IMR-90 (cell line): ENCODE measurements at regions not wholly inside any gene's neighbourhood (a gene's known extent, or its start where the extent isn't known, plus 50 kb on each side); places are given as distances from the start of the nearest gene placed in this dataset.

ENCODE experiments used
- ATAC-seq: fragments of 200-7000 bp; cut with Tn5 transposase; 2 replicates; pipeline ENCODE4 v1.9.1; 2020; ENCODE audit warnings: low read depth, mild to moderate bottlenecking, moderate library complexity
- BruUV-seq: library from RNA; stranded (reverse); fragments of 400-500 nt; replicated peaks from 2 replicates; lab custom pipeline; 2021; lab: Mats Ljungman, UMichigan
- CTCF ChIA-PET: fragments of 300-600 bp; formaldehyde crosslinking; extraction: SDS; loops from one replicate; lab custom pipeline; 2021; ENCODE audit warnings: antibody characterized with exemption; lab: Yijun Ruan, JAX
- POLR2A ChIA-PET: fragments of 300-600 bp; sonication (Branson Sonifier 250); formaldehyde crosslinking; loops from one replicate; lab custom pipeline; 2022; ENCODE audit warnings: antibody characterized with exemption; ENCODE audit not compliant: unreplicated experiment; lab: Charles Lee
- DNase-seq: peaks from one replicate; pipeline ENCODE4 v3.0.0; 2013
- H2AFZ ChIP-seq: replicated peaks from 2 replicates; pipeline ENCODE3; 2013; ENCODE audit warnings: low read length, mild to moderate bottlenecking; ENCODE audit not compliant: poor library complexity
- H2AK5ac ChIP-seq: 2 replicates; pipeline ENCODE4 v1.6.1; 2013; ENCODE audit warnings: low read depth, low read length, inconsistent platforms
- H2AK9ac ChIP-seq: replicated peaks from 2 replicates; pipeline ENCODE3; 2013; ENCODE audit warnings: mild to moderate bottlenecking, low read depth, low read length, moderate library complexity; ENCODE audit not compliant: poor library complexity
- H2BK120ac ChIP-seq: 2 replicates; pipeline ENCODE4 v1.6.1; 2013; ENCODE audit warnings: low read depth, low read length, inconsistent platforms
- H2BK15ac ChIP-seq: 3 replicates; pipeline ENCODE4 v1.6.1; 2013; ENCODE audit warnings: low read depth, low read length, inconsistent platforms
- H2BK20ac ChIP-seq: 2 replicates; pipeline ENCODE4 v1.6.1; 2013; ENCODE audit warnings: low read depth, mild to moderate bottlenecking, inconsistent platforms, low read length, moderate library complexity
- H2BK5ac ChIP-seq: 2 replicates; pipeline ENCODE4 v1.6.1; 2013; ENCODE audit warnings: mild to moderate bottlenecking, low read depth, low read length, inconsistent platforms; ENCODE audit not compliant: poor library complexity, severe bottlenecking
- H3K14ac ChIP-seq: replicated peaks from 2 replicates; pipeline ENCODE4 v1.6.1; 2013; ENCODE audit warnings: low read depth, low read length, inconsistent platforms
- H3K18ac ChIP-seq: 2 replicates; pipeline ENCODE4 v1.6.1; 2013; ENCODE audit warnings: low read depth, low read length, control low read depth
- H3K23ac ChIP-seq: 2 replicates; pipeline ENCODE4 v1.6.1; 2013; ENCODE audit warnings: low read depth, low read length, inconsistent platforms
- H3K27ac ChIP-seq: 2 replicates; pipeline ENCODE4 v1.5.1; 2013; ENCODE audit warnings: mild to moderate bottlenecking, control low read depth, low read length; ENCODE audit not compliant: insufficient read depth
- H3K27me3 ChIP-seq: 2 replicates; pipeline ENCODE4 v1.6.1; 2013; ENCODE audit warnings: low read length; ENCODE audit not compliant: control insufficient read depth, insufficient read depth
- H3K36me3 ChIP-seq: 2 replicates; pipeline ENCODE4 v1.6.1; 2013; ENCODE audit warnings: low read length, mixed read lengths; ENCODE audit not compliant: control insufficient read depth, insufficient read depth
- H3K4ac ChIP-seq: 2 replicates; pipeline ENCODE4 v1.6.1; 2013; ENCODE audit warnings: low read depth, low read length, inconsistent platforms
- H3K4me1 ChIP-seq: 2 replicates; pipeline ENCODE4 v1.6.1; 2013; ENCODE audit warnings: low read length, mixed read lengths; ENCODE audit not compliant: control insufficient read depth, insufficient read depth
- H3K4me2 ChIP-seq: 2 replicates; pipeline ENCODE4 v1.6.1; 2013; ENCODE audit warnings: low read depth, mild to moderate bottlenecking, control low read depth, low read length, moderate library complexity
- H3K4me3 ChIP-seq: 2 replicates; pipeline ENCODE4 v1.5.1; 2013; ENCODE audit warnings: low read depth, mild to moderate bottlenecking, control low read depth, low read length, moderate library complexity; ENCODE audit not compliant: insufficient read depth
- H3K56ac ChIP-seq: 2 replicates; pipeline ENCODE4 v1.6.1; 2013; ENCODE audit warnings: low read length, inconsistent platforms; ENCODE audit not compliant: insufficient read depth; ENCODE audit errors: extremely low read depth
- H3K79me1 ChIP-seq, 2 experiments: 2 replicates each; pipeline ENCODE4 v1.6.1; 2013; ENCODE audit warnings: low read length in 2 of 2, inconsistent platforms in 1 of 2, low read depth in 1 of 2
- H3K9ac ChIP-seq: 2 replicates; pipeline ENCODE4 v1.6.1; 2013; ENCODE audit warnings: low read depth, low read length, control low read depth
- H3K9me1 ChIP-seq: 2 replicates; pipeline ENCODE4 v1.6.1; 2013; ENCODE audit warnings: low read length, inconsistent platforms; ENCODE audit not compliant: insufficient read depth
- H3K9me3 ChIP-seq: 2 replicates; pipeline ENCODE4 v1.6.1; 2013; ENCODE audit warnings: low read length; ENCODE audit not compliant: control insufficient read depth, insufficient read depth
- H4K20me1 ChIP-seq: 2 replicates; pipeline ENCODE4 v1.6.1; 2013; ENCODE audit warnings: low read length, inconsistent platforms; ENCODE audit not compliant: insufficient read depth
- H4K5ac ChIP-seq: 2 replicates; pipeline ENCODE4 v1.6.1; 2013; ENCODE audit warnings: mild to moderate bottlenecking, low read depth, low read length, control low read depth
- H4K8ac ChIP-seq, 2 experiments: 2 replicates each; pipeline ENCODE4 v1.6.1; 2013; ENCODE audit warnings: low read depth in 2 of 2, low read length in 2 of 2, control low read depth in 1 of 2, inconsistent platforms in 1 of 2
- H4K91ac ChIP-seq: 2 replicates; pipeline ENCODE4 v1.6.1; 2013; ENCODE audit warnings: low read depth, low read length, inconsistent platforms; ENCODE audit not compliant: insufficient read depth
- CEBPB ChIP-seq: IDR thresholded peaks from 2 replicates; pipeline ENCODE4 v1.6.1; 2012; ENCODE audit warnings: low read depth, low read length, improper control_type of control experiment
- FOS ChIP-seq: fragments of 150-350 bp; IDR thresholded peaks from 2 replicates; pipeline ENCODE4 v1.6.1; 2016; ENCODE audit warnings: low read depth, low read length
- MXI1 ChIP-seq: IDR thresholded peaks from 2 replicates; pipeline ENCODE4 v1.6.1; 2012; ENCODE audit warnings: low read depth, mild to moderate bottlenecking, low read length, moderate library complexity, borderline replicate concordance
- NFE2L2 ChIP-seq: fragments of 150-350 bp; IDR thresholded peaks from 2 replicates; pipeline ENCODE4 v1.6.1; 2016; ENCODE audit warnings: low read depth, mild to moderate bottlenecking, low read length
- RAD21 ChIP-seq: IDR thresholded peaks from 2 replicates; pipeline ENCODE4 v1.6.1; 2012; ENCODE audit warnings: low read length, improper control_type of control experiment
- SMC3 ChIP-seq: fragments of 150-350 bp; IDR thresholded peaks from 2 replicates; pipeline ENCODE4 v1.6.1; 2016; ENCODE audit warnings: low read depth, mild to moderate bottlenecking, antibody characterized with exemption, low read length, moderate library complexity
- WGBS, 2 experiments: methylation state at CpG; one replicate each; pipeline versions ENCODE4 v1.1.5 to v1.1.7; 2013; ENCODE audit warnings: missing lambda C conversion rate in 2 of 2; ENCODE audit not compliant: insufficient read length in 1 of 2; ENCODE audit errors: extremely low coverage in 2 of 2; 5-methylcytosine and 5-hydroxymethylcytosine counted together
- dilution Hi-C: fragments of 300-500 bp; cut with HindIII; formaldehyde crosslinking; loops from one replicate; pipeline ENCODE4 v1.14.3; 2018; ENCODE audit warnings: low sequenced_read_pairs; ENCODE audit not compliant: unreplicated experiment
- in situ Hi-C: fragments of 300-500 bp; cut with MboI; formaldehyde crosslinking; loops from 3 replicates; pipeline ENCODE4 v1.14.3; 2019; ENCODE audit warnings: low sequenced_read_pairs, inconsistent platforms, mixed read lengths
- intact Hi-C: fragments of 100-400 bp; cut with micrococcal nuclease; formaldehyde crosslinking; loops from 2 replicates; pipeline ENCODE4 v1.10.0; 2022
- TF ChIP-seq, protein P1 (sequence below): fragments of 150-350 bp; IDR thresholded peaks from 2 replicates; pipeline ENCODE4 v1.6.1; 2016; ENCODE audit warnings: low read depth, mild to moderate bottlenecking, low read length, moderate library complexity, borderline replicate concordance
- TF ChIP-seq, protein P2 (sequence below): conservative IDR thresholded peaks from 2 replicates; pipeline ENCODE4 v1.5.1; 2012; ENCODE audit warnings: mild to moderate bottlenecking, low read depth, low read length, improper control_type of control experiment
- TF ChIP-seq, protein P3 (sequence below): fragments of 150-350 bp; IDR thresholded peaks from 2 replicates; pipeline ENCODE4 v1.6.1; 2017; ENCODE audit warnings: mild to moderate bottlenecking, antibody characterized with exemption, low read length, low read depth

DNA sequence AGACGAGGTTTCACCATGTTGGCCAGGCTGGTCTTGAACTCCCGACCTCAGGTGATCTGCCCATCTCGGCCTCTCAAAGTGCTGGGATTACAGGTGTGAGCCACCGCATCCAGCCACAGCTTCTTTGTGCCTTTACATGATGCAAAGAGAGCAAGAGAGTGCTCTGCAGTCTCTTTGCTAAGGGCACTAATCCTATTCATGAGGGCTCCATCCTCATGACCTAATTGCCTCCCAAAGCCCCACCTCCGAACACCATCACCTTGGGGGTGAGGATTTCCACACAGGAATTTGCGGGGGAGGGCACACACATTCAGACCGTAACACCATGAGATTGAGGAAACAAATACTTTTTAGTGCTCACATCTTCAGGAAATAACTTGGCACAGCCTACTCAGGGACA is 91.8 kb downstream of the PDCL3 start:
- no peak for DNase-seq
- TF ChIP-seq, protein P1, sequence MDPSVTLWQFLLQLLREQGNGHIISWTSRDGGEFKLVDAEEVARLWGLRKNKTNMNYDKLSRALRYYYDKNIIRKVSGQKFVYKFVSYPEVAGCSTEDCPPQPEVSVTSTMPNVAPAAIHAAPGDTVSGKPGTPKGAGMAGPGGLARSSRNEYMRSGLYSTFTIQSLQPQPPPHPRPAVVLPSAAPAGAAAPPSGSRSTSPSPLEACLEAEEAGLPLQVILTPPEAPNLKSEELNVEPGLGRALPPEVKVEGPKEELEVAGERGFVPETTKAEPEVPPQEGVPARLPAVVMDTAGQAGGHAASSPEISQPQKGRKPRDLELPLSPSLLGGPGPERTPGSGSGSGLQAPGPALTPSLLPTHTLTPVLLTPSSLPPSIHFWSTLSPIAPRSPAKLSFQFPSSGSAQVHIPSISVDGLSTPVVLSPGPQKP = no peak
- TF ChIP-seq CEBPB (no peak), FOS (no peak), MXI1 (no peak), SMC3 (no peak), RAD21 (no peak), NFE2L2 (no peak)
- TF ChIP-seq, protein P2, sequence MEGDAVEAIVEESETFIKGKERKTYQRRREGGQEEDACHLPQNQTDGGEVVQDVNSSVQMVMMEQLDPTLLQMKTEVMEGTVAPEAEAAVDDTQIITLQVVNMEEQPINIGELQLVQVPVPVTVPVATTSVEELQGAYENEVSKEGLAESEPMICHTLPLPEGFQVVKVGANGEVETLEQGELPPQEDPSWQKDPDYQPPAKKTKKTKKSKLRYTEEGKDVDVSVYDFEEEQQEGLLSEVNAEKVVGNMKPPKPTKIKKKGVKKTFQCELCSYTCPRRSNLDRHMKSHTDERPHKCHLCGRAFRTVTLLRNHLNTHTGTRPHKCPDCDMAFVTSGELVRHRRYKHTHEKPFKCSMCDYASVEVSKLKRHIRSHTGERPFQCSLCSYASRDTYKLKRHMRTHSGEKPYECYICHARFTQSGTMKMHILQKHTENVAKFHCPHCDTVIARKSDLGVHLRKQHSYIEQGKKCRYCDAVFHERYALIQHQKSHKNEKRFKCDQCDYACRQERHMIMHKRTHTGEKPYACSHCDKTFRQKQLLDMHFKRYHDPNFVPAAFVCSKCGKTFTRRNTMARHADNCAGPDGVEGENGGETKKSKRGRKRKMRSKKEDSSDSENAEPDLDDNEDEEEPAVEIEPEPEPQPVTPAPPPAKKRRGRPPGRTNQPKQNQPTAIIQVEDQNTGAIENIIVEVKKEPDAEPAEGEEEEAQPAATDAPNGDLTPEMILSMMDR = no peak
- TF ChIP-seq, protein P3, sequence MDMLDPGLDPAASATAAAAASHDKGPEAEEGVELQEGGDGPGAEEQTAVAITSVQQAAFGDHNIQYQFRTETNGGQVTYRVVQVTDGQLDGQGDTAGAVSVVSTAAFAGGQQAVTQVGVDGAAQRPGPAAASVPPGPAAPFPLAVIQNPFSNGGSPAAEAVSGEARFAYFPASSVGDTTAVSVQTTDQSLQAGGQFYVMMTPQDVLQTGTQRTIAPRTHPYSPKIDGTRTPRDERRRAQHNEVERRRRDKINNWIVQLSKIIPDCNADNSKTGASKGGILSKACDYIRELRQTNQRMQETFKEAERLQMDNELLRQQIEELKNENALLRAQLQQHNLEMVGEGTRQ = no peak
- Histone ChIP-seq H2AK5ac (no peak overlapping the region), H3K9me1 (no peaks in the 10 kb centered on the region), H2BK120ac (no peak overlapping the region), H4K91ac (no peak overlapping the region), H2AK9ac (no peak overlapping the region), H3K56ac (no peak overlapping the region), H3K4me1 (no peaks in the 10 kb centered on the region), H2BK20ac (no peak overlapping the region), H4K20me1 (no peaks in the 10 kb centered on the region), H3K18ac (no peak overlapping the region), H3K14ac (no peak overlapping the region), H2BK15ac (no peak overlapping the region), H3K23ac (no peak overlapping the region), H4K5ac (no peak overlapping the region), H3K9ac (no peak overlapping the region), H3K27me3 (peaks cover 24% of the 10 kb centered on the region), H3K36me3 (no peaks in the 10 kb centered on the region), H3K79me1 (no peaks in the 10 kb centered on the region), H3K4ac (no peak overlapping the region), H3K27ac (no peak overlapping the region), H3K4me2 (no peak overlapping the region), H2AFZ (no peak overlapping the region), H2BK5ac (no peak overlapping the region), H3K9me3 (0 out of 2 replicates have a peak, but pooled peaks cover 2% of the 10 kb centered on the region), H3K4me3 (no peak overlapping the region), H4K8ac (no peak overlapping the region)
- WGBS, 2 experiments = 83% methylated on average over 2 of the region's 7 CpGs; no CpG with 5 or more reads in 1 of the 2 experiments
- intact Hi-C loops = no loop called here
- in situ Hi-C loops = no loop called here
- ChIA-PET POLR2A (no interaction called here), CTCF (no interaction called here)
- dilution Hi-C loops = no loop called here
- ATAC-seq = no peak
- BruUV-seq = no TSS peak
